ENCODE measurements at regions not wholly inside any gene's neighbourhood (a gene's known extent, or its start where the extent isn't known, plus 50 kb on each side); places are given as distances from the start of the nearest gene placed in this dataset.

GRCh38 chr2:129009555-129010146, 691.0 kb upstream of the HS6ST1 start:
- no peak for TF ChIP-seq POLR2AphosphoS5 (IDR thresholded peaks at IDR 0.05; ENCODE audit: insufficient read depth, low read depth, low read length)
- TF ChIP-seq POLR2A (IDR thresholded peaks at IDR 0.05; ENCODE audit: low read depth, low read length): no peak
- no peak for TF ChIP-seq CTCF (IDR thresholded peaks at IDR 0.05; ENCODE audit: extremely low read depth in 1 of 2, insufficient read depth in 1 of 2, low read depth in 1 of 2, low read length in 2 of 2)
